CD14-positive monocyte (primary cell): ENCODE measurements at regions not wholly inside any gene's neighbourhood (a gene's known extent, or its start where the extent isn't known, plus 50 kb on each side); places are given as distances from the start of the nearest gene placed in this dataset.
A peak's percentile ranks its signal among the peaks of the same experiment; 100 is the strongest.

Source experiments
- DNase-seq, 3 donors: peaks; one replicate each; pipeline ENCODE4 v3.0.0-alpha.2; 2011 to 2022
- H2AFZ ChIP-seq: 2 replicates; pipeline ENCODE4 v1.6.0; 2012; ENCODE audit warnings: mild to moderate bottlenecking, low read depth, low read length, inconsistent platforms; ENCODE audit not compliant: insufficient read depth, poor library complexity, severe bottlenecking
- H3K27ac ChIP-seq, 2 donors: 1 replicate in 1 of 2; 2 replicates in 1 of 2; pipeline ENCODE4 v1.5.1; 2012 to 2013; ENCODE audit warnings: low read length in 2 of 2, control low read depth in 1 of 2, inconsistent platforms in 1 of 2, low read depth in 1 of 2, mild to moderate bottlenecking in 1 of 2
- H3K27me3 ChIP-seq, 2 donors: one replicate each; pipeline versions ENCODE4 v1.6.0 to v1.6.1; 2011 to 2013; ENCODE audit warnings: low read length in 2 of 2; ENCODE audit not compliant: control insufficient read depth in 2 of 2, insufficient read depth in 2 of 2
- H3K36me3 ChIP-seq, 2 donors: replicated peaks in 1 of 2; 1 replicate in 1 of 2; 2 replicates in 1 of 2; pipeline versions ENCODE4 v1.5.1 to v1.6.1; 2012 to 2013; ENCODE audit warnings: low read length in 2 of 2, control low read depth in 1 of 2, inconsistent platforms in 1 of 2, mild to moderate bottlenecking in 1 of 2; ENCODE audit not compliant: insufficient read depth in 2 of 2, control insufficient read depth in 1 of 2
- H3K4me1 ChIP-seq, 2 donors: 1 replicate in 1 of 2; 2 replicates in 1 of 2; pipeline versions ENCODE4 v1.5.1 to v1.6.1; 2012 to 2013; ENCODE audit warnings: low read length in 2 of 2, control low read depth in 1 of 2, inconsistent platforms in 1 of 2, mild to moderate bottlenecking in 1 of 2, moderate library complexity in 1 of 2; ENCODE audit not compliant: insufficient read depth in 2 of 2, control insufficient read depth in 1 of 2
- H3K4me2 ChIP-seq: replicated peaks from 2 replicates; pipeline ENCODE3; 2012; ENCODE audit warnings: low read length, moderate library complexity, mild to moderate bottlenecking; ENCODE audit not compliant: poor library complexity, severe bottlenecking; ENCODE audit errors: extremely low read depth
- H3K4me3 ChIP-seq, 3 experiments: fragments of 200-600 bp in 1 of 3; sonication (generic) in 1 of 3; replicated peaks in 1 of 3; 1 replicate in 2 of 3; 2 replicates in 1 of 3; pipeline ENCODE4 v1.5.1; 2011 to 2013; ENCODE audit warnings: low read length in 3 of 3, mild to moderate bottlenecking in 3 of 3, control low read depth in 2 of 3, low read depth in 2 of 3, inconsistent platforms in 1 of 3, moderate library complexity in 1 of 3
- H3K79me2 ChIP-seq: 2 replicates; pipeline ENCODE4 v1.6.0; 2012; ENCODE audit warnings: mild to moderate bottlenecking, control low read depth, inconsistent platforms, low read length, moderate library complexity; ENCODE audit not compliant: insufficient read depth
- H3K9ac ChIP-seq: 2 replicates; pipeline ENCODE4 v1.6.0; 2017; ENCODE audit warnings: low read length, mild to moderate bottlenecking; ENCODE audit not compliant: insufficient read depth, poor library complexity, severe bottlenecking
- H3K9me3 ChIP-seq, 2 donors: replicated peaks in 1 of 2; 1 replicate in 1 of 2; 2 replicates in 1 of 2; pipeline versions ENCODE4 v1.5.1 to v1.6.1; 2012 to 2013; ENCODE audit warnings: low read length in 2 of 2, control low read depth in 1 of 2; ENCODE audit not compliant: control insufficient read depth in 1 of 2, insufficient read depth in 1 of 2
- H4K20me1 ChIP-seq: 2 replicates; pipeline ENCODE4 v1.6.0; 2012; ENCODE audit warnings: mild to moderate bottlenecking, low read length, control low read depth, moderate library complexity; ENCODE audit not compliant: insufficient read depth
- H3K27ac Mint-ChIP-seq, 7 donors: one replicate each; pipeline ENCODE4 v1.8.0; 2020; ENCODE audit warnings: mild to moderate bottlenecking in 7 of 7, mixed read lengths in 7 of 7, moderate library complexity in 6 of 7, inconsistent platforms in 2 of 7
- H3K27me3 Mint-ChIP-seq, 3 donors: one replicate each; pipeline ENCODE4 v1.8.0; 2021 to 2022; ENCODE audit warnings: low read depth in 3 of 3, mild to moderate bottlenecking in 3 of 3, mixed read lengths in 3 of 3, moderate library complexity in 3 of 3, inconsistent platforms in 1 of 3
- H3K36me3 Mint-ChIP-seq, 2 donors: one replicate each; pipeline ENCODE4 v1.8.0; 2020; ENCODE audit warnings: mixed read lengths in 2 of 2, inconsistent platforms in 1 of 2, mild to moderate bottlenecking in 1 of 2
- H3K4me1 Mint-ChIP-seq: one replicate; pipeline ENCODE4 v1.8.0; 2020; ENCODE audit warnings: mild to moderate bottlenecking, mixed read lengths
- H3K4me3 Mint-ChIP-seq, 2 donors: one replicate each; pipeline ENCODE4 v1.8.0; 2020; ENCODE audit warnings: mild to moderate bottlenecking in 2 of 2, mixed read lengths in 2 of 2, moderate library complexity in 1 of 2
- H3K9me3 Mint-ChIP-seq, 7 donors: one replicate each; pipeline ENCODE4 v1.8.0; 2020 to 2022; ENCODE audit warnings: mixed read lengths in 7 of 7, mild to moderate bottlenecking in 6 of 7, moderate library complexity in 6 of 7, inconsistent platforms in 2 of 7
- WGBS: methylation state at CpG from one replicate; pipeline ENCODE4 v1.1.5; 2013; ENCODE audit warnings: missing lambda C conversion rate; ENCODE audit not compliant: insufficient coverage; 5-methylcytosine and 5-hydroxymethylcytosine counted together
- intact Hi-C, 2 donors: fragments of 100-400 bp; cut with micrococcal nuclease; formaldehyde crosslinking; loops; one replicate each; pipeline versions ENCODE4 v1.15.0 to v1.15.1; 2023
- TF ChIP-seq, protein P1 (sequence below): fragments of 200-600 bp; IDR thresholded peaks from one replicate; pipeline ENCODE4 v1.8.0; 2022; ENCODE audit warnings: antibody characterized with exemption, mild to moderate bottlenecking

DNA sequence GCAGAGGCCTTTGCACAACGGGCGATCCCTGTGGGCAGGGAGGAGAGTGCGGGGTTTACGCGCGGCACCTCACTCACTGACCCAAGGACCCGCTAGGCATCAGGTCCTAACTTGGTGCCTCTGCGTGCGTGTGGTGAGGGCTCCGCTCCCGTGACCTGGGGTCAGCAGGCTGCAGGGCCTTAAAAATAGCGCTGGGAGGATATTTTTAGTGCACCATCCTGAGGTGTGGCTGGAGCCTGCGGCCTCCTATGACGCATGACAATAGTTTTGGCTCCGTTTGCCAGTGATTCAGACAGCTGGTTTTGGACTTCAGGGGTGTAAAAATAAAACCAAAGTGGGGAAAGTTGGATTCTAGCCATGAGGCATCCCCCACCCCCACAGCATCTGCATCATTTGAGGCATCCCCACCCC, 139.0 kb downstream of the FAM43A start:
- Histone ChIP-seq H3K4me1 (no peaks in the 10 kb centered on the region), H4K20me1 (no peaks in the 10 kb centered on the region), H3K4me3 (no peak overlapping the region), H3K9ac (no peak overlapping the region), H3K27ac (no peak overlapping the region), H3K9me3 (no peaks in the 10 kb centered on the region), H3K4me2 (no peak overlapping the region), H2AFZ (no peak overlapping the region), H3K36me3 (no peaks in the 10 kb centered on the region), H3K79me2 (no peaks in the 10 kb centered on the region), H3K27me3 (no peaks in the 10 kb centered on the region)
- H3K27me3 Mint-ChIP-seq: peaks cover 0 to 2% (median 0%) of the 10 kb centered on the region in 3 donors
- TF ChIP-seq, protein P1, sequence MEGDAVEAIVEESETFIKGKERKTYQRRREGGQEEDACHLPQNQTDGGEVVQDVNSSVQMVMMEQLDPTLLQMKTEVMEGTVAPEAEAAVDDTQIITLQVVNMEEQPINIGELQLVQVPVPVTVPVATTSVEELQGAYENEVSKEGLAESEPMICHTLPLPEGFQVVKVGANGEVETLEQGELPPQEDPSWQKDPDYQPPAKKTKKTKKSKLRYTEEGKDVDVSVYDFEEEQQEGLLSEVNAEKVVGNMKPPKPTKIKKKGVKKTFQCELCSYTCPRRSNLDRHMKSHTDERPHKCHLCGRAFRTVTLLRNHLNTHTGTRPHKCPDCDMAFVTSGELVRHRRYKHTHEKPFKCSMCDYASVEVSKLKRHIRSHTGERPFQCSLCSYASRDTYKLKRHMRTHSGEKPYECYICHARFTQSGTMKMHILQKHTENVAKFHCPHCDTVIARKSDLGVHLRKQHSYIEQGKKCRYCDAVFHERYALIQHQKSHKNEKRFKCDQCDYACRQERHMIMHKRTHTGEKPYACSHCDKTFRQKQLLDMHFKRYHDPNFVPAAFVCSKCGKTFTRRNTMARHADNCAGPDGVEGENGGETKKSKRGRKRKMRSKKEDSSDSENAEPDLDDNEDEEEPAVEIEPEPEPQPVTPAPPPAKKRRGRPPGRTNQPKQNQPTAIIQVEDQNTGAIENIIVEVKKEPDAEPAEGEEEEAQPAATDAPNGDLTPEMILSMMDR: no peak
- DNase-seq: no peak
- H3K36me3 Mint-ChIP-seq: no peaks in the 10 kb centered on the region
- no peaks in the 10 kb centered on the region for H3K9me3 Mint-ChIP-seq
- no peak overlapping the region for H3K4me3 Mint-ChIP-seq
- H3K4me1 Mint-ChIP-seq: peaks cover 2% of the 10 kb centered on the region
- intact Hi-C loops: no loop called here
- H3K27ac Mint-ChIP-seq: no peak overlapping the region
- WGBS: 88% methylated on average over 14 of the region's 15 CpGs

- Histone ChIP-seq H3K9me3 (no peaks in the 10 kb centered on the region), H3K27ac (no peak overlapping the region), H3K4me3 (no peak overlapping the region), H3K36me3 (no peaks in the 10 kb centered on the region), H4K20me1 (no peaks in the 10 kb centered on the region), H3K9ac (no peak overlapping the region), H3K27me3 (no peaks in the 10 kb centered on the region), H3K79me2 (no peaks in the 10 kb centered on the region), H3K4me2 (no peak overlapping the region), H3K4me1 (no peaks in the 10 kb centered on the region), H2AFZ (no peak overlapping the region)
- TF ChIP-seq, protein P1: no peak
- peaks cover 0 to 2% (median 0%) of the 10 kb centered on the region in 3 donors for H3K27me3 Mint-ChIP-seq
- no peak overlapping the region for H3K4me3 Mint-ChIP-seq
- H3K9me3 Mint-ChIP-seq: peaks cover 0 to 4% (median 0%) of the 10 kb centered on the region in 7 donors
- H3K27ac Mint-ChIP-seq: peak overlapping the region in 1 of 7 donors; percentile 31
- 95% methylated on average over 6 of the region's 6 CpGs for WGBS
- peaks cover 6% of the 10 kb centered on the region for H3K4me1 Mint-ChIP-seq
- intact Hi-C loops: no loop called here
- no peak for DNase-seq
- no peaks in the 10 kb centered on the region for H3K36me3 Mint-ChIP-seq
These were observed 140.9 kb downstream of the FAM43A start for GRCh38 chr3:194826594-194826993.
